H9 (cell line): ENCODE measurements at regions not wholly inside any gene's neighbourhood (a gene's known extent, or its start where the extent isn't known, plus 50 kb on each side); places are given as distances from the start of the nearest gene placed in this dataset.

Experiments used
- DNase-seq: peaks from one replicate; pipeline ENCODE4 v3.0.0-alpha.2; 2017
- H2AFZ ChIP-seq: one replicate; pipeline ENCODE4 v1.6.1; 2013; ENCODE audit warnings: mild to moderate bottlenecking, low read length, control low read depth, moderate library complexity
- H2AK5ac ChIP-seq: 2 replicates; pipeline ENCODE4 v1.6.1; 2013; ENCODE audit warnings: low read length, control low read depth, mixed read lengths; ENCODE audit not compliant: insufficient read length
- H2BK120ac ChIP-seq: one replicate; pipeline ENCODE4 v1.6.1; 2013; ENCODE audit warnings: low read depth, mild to moderate bottlenecking, low read length, control low read depth, inconsistent platforms; ENCODE audit not compliant: poor library complexity, severe bottlenecking
- H2BK12ac ChIP-seq: 2 replicates; pipeline ENCODE4 v1.6.1; 2013; ENCODE audit warnings: low read length, control low read depth, mixed read lengths, low read depth; ENCODE audit not compliant: insufficient read length
- H2BK15ac ChIP-seq: 2 replicates; pipeline ENCODE4 v1.6.1; 2013; ENCODE audit warnings: low read depth, low read length, control low read depth
- H2BK20ac ChIP-seq: one replicate; pipeline ENCODE4 v1.6.1; 2013; ENCODE audit warnings: low read depth, mild to moderate bottlenecking, low read length, control low read depth, inconsistent platforms; ENCODE audit not compliant: poor library complexity, severe bottlenecking
- H2BK5ac ChIP-seq: 2 replicates; pipeline ENCODE4 v1.6.1; 2013; ENCODE audit warnings: low read length, control low read depth, mixed read lengths; ENCODE audit not compliant: insufficient read length
- H3K14ac ChIP-seq: 2 replicates; pipeline ENCODE4 v1.6.1; 2013; ENCODE audit warnings: low read length, control low read depth; ENCODE audit not compliant: insufficient read depth
- H3K18ac ChIP-seq: 2 replicates; pipeline ENCODE4 v1.6.1; 2013; ENCODE audit warnings: low read depth, mild to moderate bottlenecking, mixed read lengths, low read length, control low read depth; ENCODE audit not compliant: insufficient read length
- H3K23ac ChIP-seq: 2 replicates; pipeline ENCODE4 v1.6.1; 2013; ENCODE audit warnings: low read length, control low read depth, mixed read lengths, low read depth; ENCODE audit not compliant: insufficient read length
- H3K23me2 ChIP-seq: 2 replicates; pipeline ENCODE4 v1.6.1; 2013; ENCODE audit warnings: low read depth, mild to moderate bottlenecking, mixed read lengths, low read length, control low read depth; ENCODE audit not compliant: insufficient read length, poor library complexity, severe bottlenecking
- H3K27ac ChIP-seq: 2 replicates; pipeline ENCODE4 v1.5.1; 2013; ENCODE audit warnings: low read length, control low read depth, mixed read lengths, low read depth; ENCODE audit not compliant: insufficient read length
- H3K27me3 ChIP-seq: 2 replicates; pipeline ENCODE4 v1.6.1; 2013; ENCODE audit warnings: low read length, control low read depth, inconsistent platforms; ENCODE audit not compliant: insufficient read depth
- H3K4ac ChIP-seq: 2 replicates; pipeline ENCODE4 v1.6.1; 2013; ENCODE audit warnings: low read depth, mild to moderate bottlenecking, control low read depth, inconsistent platforms, low read length, moderate library complexity
- H3K4me1 ChIP-seq: 2 replicates; pipeline ENCODE4 v1.6.1; 2013; ENCODE audit warnings: low read length, control low read depth, inconsistent platforms; ENCODE audit not compliant: insufficient read depth
- H3K4me2 ChIP-seq: 2 replicates; pipeline ENCODE4 v1.6.1; 2013; ENCODE audit warnings: low read length, control low read depth, mixed read lengths; ENCODE audit not compliant: insufficient read length, insufficient read depth
- H3K56ac ChIP-seq: 2 replicates; pipeline ENCODE4 v1.6.1; 2013; ENCODE audit warnings: low read depth, mild to moderate bottlenecking, mixed read lengths, low read length, control low read depth; ENCODE audit not compliant: insufficient read length
- H3K79me1 ChIP-seq: 2 replicates; pipeline ENCODE4 v1.6.1; 2013; ENCODE audit warnings: low read depth, mild to moderate bottlenecking, moderate library complexity, low read length, control low read depth, inconsistent platforms; ENCODE audit not compliant: insufficient read depth, poor library complexity, severe bottlenecking
- H3K79me2 ChIP-seq: 2 replicates; pipeline ENCODE4 v1.6.1; 2013; ENCODE audit warnings: low read length, control low read depth, inconsistent platforms; ENCODE audit not compliant: insufficient read depth
- H3K9ac ChIP-seq: 2 replicates; pipeline ENCODE4 v1.6.1; 2013; ENCODE audit warnings: low read length, control low read depth, mixed read lengths; ENCODE audit not compliant: insufficient read length; ENCODE audit errors: extremely low read depth
- H3K9me3 ChIP-seq: one replicate; pipeline ENCODE4 v1.6.1; 2013; ENCODE audit warnings: low read depth, low read length, inconsistent platforms; ENCODE audit not compliant: control insufficient read depth
- H3T11ph ChIP-seq: one replicate; pipeline ENCODE4 v1.6.1; 2013; ENCODE audit warnings: mild to moderate bottlenecking, low read length, control low read depth, inconsistent platforms
- H4K20me1 ChIP-seq: one replicate; pipeline ENCODE4 v1.6.1; 2013; ENCODE audit not compliant: control insufficient read depth, insufficient read length, insufficient read depth
- H4K5ac ChIP-seq: 2 replicates; pipeline ENCODE4 v1.6.1; 2013; ENCODE audit warnings: low read depth, mild to moderate bottlenecking, mixed read lengths, low read length, control low read depth; ENCODE audit not compliant: insufficient read length
- H4K8ac ChIP-seq: replicated peaks from 2 replicates; pipeline ENCODE4 v1.6.1; 2013; ENCODE audit warnings: low read length, control low read depth, mixed read lengths, low read depth; ENCODE audit not compliant: insufficient read length
- H4K91ac ChIP-seq: 2 replicates; pipeline ENCODE4 v1.6.1; 2013; ENCODE audit warnings: low read depth, mild to moderate bottlenecking, moderate library complexity, mixed read lengths, low read length, control low read depth; ENCODE audit not compliant: insufficient read length
- H3K27ac Mint-ChIP-seq, 3 experiments: 2 replicates in 2 of 3; 3 replicates in 1 of 3; pipeline ENCODE4 v1.8.0; 2020 to 2021; ENCODE audit warnings: mixed read lengths in 3 of 3, mild to moderate bottlenecking in 1 of 3, moderate library complexity in 1 of 3
- H3K27me3 Mint-ChIP-seq: 2 replicates; pipeline ENCODE4 v1.8.0; 2021; ENCODE audit warnings: low read depth, mild to moderate bottlenecking, moderate library complexity, mixed read lengths
- H3K36me3 Mint-ChIP-seq, 3 experiments: 2 replicates in 2 of 3; 3 replicates in 1 of 3; pipeline ENCODE4 v1.8.0; 2020 to 2021; ENCODE audit warnings: low read depth in 3 of 3, mixed read lengths in 3 of 3; ENCODE audit not compliant: insufficient read depth in 1 of 3
- H3K4me1 Mint-ChIP-seq, 2 experiments: 2 replicates each; pipeline ENCODE4 v1.8.0; 2020; ENCODE audit warnings: mixed read lengths in 2 of 2
- H3K4me3 Mint-ChIP-seq, 2 experiments: 2 replicates in 1 of 2; 3 replicates in 1 of 2; pipeline ENCODE4 v1.8.0; 2020 to 2021; ENCODE audit warnings: mild to moderate bottlenecking in 2 of 2, mixed read lengths in 2 of 2, moderate library complexity in 1 of 2
- H3K9me3 Mint-ChIP-seq, 2 experiments: 2 replicates in 1 of 2; 3 replicates in 1 of 2; pipeline ENCODE4 v1.8.0; 2020; ENCODE audit warnings: mild to moderate bottlenecking in 2 of 2, mixed read lengths in 2 of 2, moderate library complexity in 1 of 2
- WGBS: extraction: QIAGEN DNeasy Blood & Tissue Kit; methylation state at CpG from one replicate; pipeline ENCODE4 v1.1.7; 2013; ENCODE audit warnings: missing lambda C conversion rate, low lambda C conversion rate, mixed read lengths; ENCODE audit not compliant: insufficient read length; ENCODE audit errors: extremely low coverage; 5-methylcytosine and 5-hydroxymethylcytosine counted together
- TF ChIP-seq, protein P1 (sequence below): fragments of 200-600 bp; sonication (generic); conservative IDR thresholded peaks from 3 replicates; pipeline ENCODE4 v1.8.0; 2021; ENCODE audit warnings: antibody characterized with exemption, mild to moderate bottlenecking

DNA sequence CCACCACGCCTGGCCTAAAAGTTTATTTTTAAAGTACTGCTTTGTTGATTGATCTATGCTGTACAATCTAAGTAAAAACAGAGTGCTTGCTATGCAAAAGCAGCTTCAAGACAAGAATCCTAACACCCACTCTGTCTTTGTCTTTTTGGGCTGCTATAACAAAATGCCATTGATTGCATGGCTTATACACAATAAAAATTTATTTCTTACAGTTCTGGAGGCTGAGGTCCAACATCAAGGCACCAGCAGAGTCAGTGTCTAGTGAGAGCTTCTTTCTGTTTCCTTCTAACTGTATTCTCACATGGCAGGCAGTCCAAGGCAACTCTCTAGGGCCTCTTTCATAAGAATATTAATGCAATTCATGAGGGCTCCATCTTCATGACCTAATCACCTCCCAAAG lies 63.6 kb upstream of the GJA5 start:
- H3K27me3 ChIP-seq: peaks cover 1% of the 10 kb centered on the region; the same call in 1 of the 2 replicates
- no peak overlapping the region for H2BK5ac ChIP-seq
- WGBS: no CpG with 5 or more reads among the region's 1 CpG
- no peak overlapping the region for H3K9ac ChIP-seq
- no peaks in the 10 kb centered on the region for H3K9me3 ChIP-seq
- no peak overlapping the region for H3K23ac ChIP-seq
- no peak overlapping the region for H4K5ac ChIP-seq
- H3K56ac ChIP-seq: no peak overlapping the region
- H3K23me2 ChIP-seq: no peaks in the 10 kb centered on the region
- H2BK120ac ChIP-seq: no peak overlapping the region
- no peak overlapping the region for H4K8ac ChIP-seq
- H2AK5ac ChIP-seq: no peak overlapping the region
- H3K4me2 ChIP-seq: no peak overlapping the region
- peaks cover 2 to 9% (median 8%) of the 10 kb centered on the region in 3 experiments; a peak in 4 of 7 replicates for H3K36me3 Mint-ChIP-seq
- no peak overlapping the region for H3K18ac ChIP-seq
- peaks cover 2% of the 10 kb centered on the region; the same call in 1 of the 2 replicates for H3K27me3 Mint-ChIP-seq
- H3K14ac ChIP-seq: no peak overlapping the region
- H3K79me2 ChIP-seq: no peaks in the 10 kb centered on the region; the same call in 1 of the 2 replicates
- no peak overlapping the region for H2BK15ac ChIP-seq
- H3K4me3 Mint-ChIP-seq: no peak overlapping the region
- no peak for DNase-seq
- H3K4me1 Mint-ChIP-seq: peaks cover 0 to 6% of the 10 kb centered on the region in 2 experiments; a peak in 2 of 4 replicates
- H2BK12ac ChIP-seq: no peak overlapping the region
- H2AFZ ChIP-seq: no peak overlapping the region
- TF ChIP-seq, protein P1, sequence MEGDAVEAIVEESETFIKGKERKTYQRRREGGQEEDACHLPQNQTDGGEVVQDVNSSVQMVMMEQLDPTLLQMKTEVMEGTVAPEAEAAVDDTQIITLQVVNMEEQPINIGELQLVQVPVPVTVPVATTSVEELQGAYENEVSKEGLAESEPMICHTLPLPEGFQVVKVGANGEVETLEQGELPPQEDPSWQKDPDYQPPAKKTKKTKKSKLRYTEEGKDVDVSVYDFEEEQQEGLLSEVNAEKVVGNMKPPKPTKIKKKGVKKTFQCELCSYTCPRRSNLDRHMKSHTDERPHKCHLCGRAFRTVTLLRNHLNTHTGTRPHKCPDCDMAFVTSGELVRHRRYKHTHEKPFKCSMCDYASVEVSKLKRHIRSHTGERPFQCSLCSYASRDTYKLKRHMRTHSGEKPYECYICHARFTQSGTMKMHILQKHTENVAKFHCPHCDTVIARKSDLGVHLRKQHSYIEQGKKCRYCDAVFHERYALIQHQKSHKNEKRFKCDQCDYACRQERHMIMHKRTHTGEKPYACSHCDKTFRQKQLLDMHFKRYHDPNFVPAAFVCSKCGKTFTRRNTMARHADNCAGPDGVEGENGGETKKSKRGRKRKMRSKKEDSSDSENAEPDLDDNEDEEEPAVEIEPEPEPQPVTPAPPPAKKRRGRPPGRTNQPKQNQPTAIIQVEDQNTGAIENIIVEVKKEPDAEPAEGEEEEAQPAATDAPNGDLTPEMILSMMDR: no peak
- no peak overlapping the region for H3K4ac ChIP-seq
- no peak overlapping the region for H3K27ac Mint-ChIP-seq
- H2BK20ac ChIP-seq: no peak overlapping the region
- H4K91ac ChIP-seq: no peak overlapping the region
- H4K20me1 ChIP-seq: no peaks in the 10 kb centered on the region
- H3T11ph ChIP-seq: no peak overlapping the region
- no peaks in the 10 kb centered on the region for H3K79me1 ChIP-seq
- H3K27ac ChIP-seq: no peak overlapping the region
- peaks cover 0 to 9% of the 10 kb centered on the region in 2 experiments; a peak in 3 of 5 replicates for H3K9me3 Mint-ChIP-seq
- H3K4me1 ChIP-seq: 0 out of 2 replicates have a peak, but pooled peaks cover 2% of the 10 kb centered on the region
